Aorta (tissue), 5 donors: ENCODE measurements at regions not wholly inside any gene's neighbourhood (a gene's known extent, or its start where the extent isn't known, plus 50 kb on each side); places are given as distances from the start of the nearest gene placed in this dataset.

ENCODE experiments used
- ATAC-seq: fragments of 200-7000 bp; cut with Tn5 transposase; one replicate; pipeline ENCODE4 v1.9.1; 2022; ENCODE audit warnings: moderate library complexity; ENCODE audit not compliant: low FRiP score
- DNase-seq, 2 donors: peaks; one replicate each; pipeline ENCODE4 v3.0.0-alpha.2; 2020
- H3K27ac ChIP-seq, 2 donors: one replicate each; pipeline ENCODE4 v1.5.1; 2013; ENCODE audit warnings: low read length in 2 of 2, mild to moderate bottlenecking in 2 of 2, moderate library complexity in 2 of 2, control low read depth in 1 of 2, inconsistent platforms in 1 of 2, low read depth in 1 of 2
- H3K27me3 ChIP-seq, 2 donors: one replicate each; pipeline ENCODE4 v1.6.1; 2013; ENCODE audit warnings: control low read depth in 1 of 2, low read length in 1 of 2, mild to moderate bottlenecking in 1 of 2, moderate library complexity in 1 of 2; ENCODE audit not compliant: insufficient read depth in 2 of 2, control insufficient read depth in 1 of 2
- H3K36me3 ChIP-seq, 2 donors: one replicate each; pipeline ENCODE4 v1.6.1; 2013; ENCODE audit warnings: control low read depth in 1 of 2, low read length in 1 of 2, mild to moderate bottlenecking in 1 of 2; ENCODE audit not compliant: insufficient read depth in 2 of 2, control insufficient read depth in 1 of 2
- H3K4me1 ChIP-seq, 2 donors: one replicate each; pipeline ENCODE4 v1.6.1; 2013; ENCODE audit warnings: low read length in 2 of 2, control low read depth in 1 of 2, mild to moderate bottlenecking in 1 of 2, moderate library complexity in 1 of 2; ENCODE audit not compliant: insufficient read depth in 2 of 2, control insufficient read depth in 1 of 2
- H3K4me3 ChIP-seq, 2 donors: one replicate each; pipeline ENCODE4 v1.5.1; 2013; ENCODE audit warnings: low read length in 2 of 2, control low read depth in 1 of 2, mild to moderate bottlenecking in 1 of 2
- H3K9me3 ChIP-seq: one replicate; pipeline ENCODE4 v1.6.1; 2013; ENCODE audit warnings: mild to moderate bottlenecking, low read length; ENCODE audit not compliant: control insufficient read depth
- WGBS, 2 donors: extraction: QIAGEN DNeasy Blood & Tissue Kit; methylation state at CpG; one replicate each; pipeline ENCODE4 v1.1.7; 2013; 5-methylcytosine and 5-hydroxymethylcytosine counted together
- intact Hi-C, 2 donors: fragments of 100-400 bp; cut with DNase I; formaldehyde crosslinking; loops; one replicate each; pipeline versions ENCODE4 v1.14.2 to v1.15.0; 2022
- donor health status: healthy with polysubstance abuse.
- donor health status: Bipolar disorder and iron deficiency.
- donor health status: DM: no; HTN: no; CAD: no.
- donor health status: DM: no; HTN: no; CAD: no.
- donor health status: DM: yes; HTN: yes; CAD: no.

GRCh38 chr2:16506366-16506765 lies 159.3 kb downstream of the CYRIA start:
- DNase-seq (no peak), ATAC-seq (no peak)
- intact Hi-C loops: loop anchor here (5.0 to 10.0 kb wide), 2 partner anchors 869 to 872 kb away; no protein-coding TSS in a partner anchor
- Histone ChIP-seq H3K36me3 (no peaks in the 10 kb centered on the region), H3K4me3 (no peak overlapping the region), H3K27me3 (no peaks in the 10 kb centered on the region), H3K9me3 (peaks cover 2% of the 10 kb centered on the region), H3K4me1 (no peaks in the 10 kb centered on the region), H3K27ac (no peak overlapping the region)
- 36 to 62% methylated on average over 2 of the region's 2 CpGs for WGBS, 2 donors

- 72 to 76% methylated on average over 4 of the region's 4 CpGs for WGBS, 2 donors
- Histone ChIP-seq H3K36me3 (no peaks in the 10 kb centered on the region), H3K27ac (no peak overlapping the region), H3K27me3 (no peaks in the 10 kb centered on the region), H3K4me3 (no peak overlapping the region), H3K4me1 (no peaks in the 10 kb centered on the region), H3K9me3 (peaks cover 4% of the 10 kb centered on the region)
- DNase-seq: no peak
- intact Hi-C loops: no loop called here
- ATAC-seq: no peak
Measured at GRCh38 chr2:16496426-16497388, 168.9 kb downstream of the CYRIA start.

GRCh38 chr2:16495509-16496208 lies 170.0 kb downstream of the CYRIA start:
- Histone ChIP-seq H3K27me3 (no peaks in the 10 kb centered on the region), H3K27ac (no peak overlapping the region), H3K9me3 (peaks cover 4% of the 10 kb centered on the region), H3K4me1 (no peaks in the 10 kb centered on the region), H3K36me3 (no peaks in the 10 kb centered on the region), H3K4me3 (no peak overlapping the region)
- DNase-seq (no peak), ATAC-seq (no peak)
- intact Hi-C loops: no loop called here
- WGBS, 2 donors: 54 to 57% methylated on average over 3 of the region's 3 CpGs

GRCh38 chr2:16494836-16495508 lies 170.7 kb downstream of the CYRIA start:
- no peak overlapping the region for H3K27ac ChIP-seq
- H3K9me3 ChIP-seq: peaks cover 4% of the 10 kb centered on the region
- WGBS, 2 donors: 56 to 66% methylated on average over 5 of the region's 5 CpGs
- DNase-seq (no peak), ATAC-seq (no peak)
- intact Hi-C loops: no loop called here
- no peaks in the 10 kb centered on the region for H3K4me1 ChIP-seq
- no peaks in the 10 kb centered on the region for H3K36me3 ChIP-seq
- no peak overlapping the region for H3K4me3 ChIP-seq
- H3K27me3 ChIP-seq: no peaks in the 10 kb centered on the region

- H3K36me3 ChIP-seq: no peaks in the 10 kb centered on the region
- peaks cover 2% of the 10 kb centered on the region for H3K9me3 ChIP-seq
- DNase-seq (no peak), ATAC-seq (no peak)
- no peaks in the 10 kb centered on the region for H3K4me1 ChIP-seq
- 71 to 76% methylated on average over 3 of the region's 3 CpGs for WGBS, 2 donors
- no peak overlapping the region for H3K4me3 ChIP-seq
- intact Hi-C loops: no loop called here
- no peak overlapping the region for H3K27ac ChIP-seq
- no peaks in the 10 kb centered on the region for H3K27me3 ChIP-seq
Measured at GRCh38 chr2:16493788-16494187, 171.8 kb downstream of the CYRIA start.

- DNase-seq (no peak), ATAC-seq (no peak)
- no peaks in the 10 kb centered on the region for H3K36me3 ChIP-seq
- no peaks in the 10 kb centered on the region for H3K27me3 ChIP-seq
- intact Hi-C loops: no loop called here
- 39 to 41% methylated on average over 4 of the region's 4 CpGs for WGBS, 2 donors
- H3K4me3 ChIP-seq: no peak overlapping the region
- no peak overlapping the region for H3K27ac ChIP-seq
- no peaks in the 10 kb centered on the region for H3K9me3 ChIP-seq
- no peaks in the 10 kb centered on the region for H3K4me1 ChIP-seq
Measured at GRCh38 chr2:16487686-16488085, 177.9 kb downstream of the CYRIA start.

- 92 to 97% methylated on average over 2 of the region's 2 CpGs for WGBS, 2 donors
- no peak for DNase-seq
- ATAC-seq: no peak
- no peaks in the 10 kb centered on the region for H3K4me1 ChIP-seq
- intact Hi-C loops: no loop called here
- no peaks in the 10 kb centered on the region for H3K36me3 ChIP-seq
- no peak overlapping the region for H3K27ac ChIP-seq
- no peaks in the 10 kb centered on the region for H3K27me3 ChIP-seq
- H3K4me3 ChIP-seq: no peak overlapping the region
- H3K9me3 ChIP-seq: no peaks in the 10 kb centered on the region
Measured at GRCh38 chr2:16485251-16485650, 180.4 kb downstream of the CYRIA start.

GRCh38 chr2:16482460-16482859 lies 183.2 kb downstream of the CYRIA start:
- intact Hi-C loops: no loop called here
- Histone ChIP-seq H3K9me3 (no peaks in the 10 kb centered on the region), H3K36me3 (no peaks in the 10 kb centered on the region), H3K27me3 (no peaks in the 10 kb centered on the region), H3K4me3 (no peak overlapping the region), H3K4me1 (no peaks in the 10 kb centered on the region), H3K27ac (no peak overlapping the region)
- WGBS, 2 donors: 32 to 34% methylated on average over 5 of the region's 5 CpGs
- ATAC-seq (no peak), DNase-seq (no peak)
